Neuronal stem cell (in vitro differentiated cells): ENCODE measurements at regions not wholly inside any gene's neighbourhood (a gene's known extent, or its start where the extent isn't known, plus 50 kb on each side); places are given as distances from the start of the nearest gene placed in this dataset.

ENCODE experiments used
- DNase-seq: peaks from one replicate; pipeline ENCODE4 v3.0.0-alpha.2; 2013; ENCODE audit warnings: low spot score
- H2AFZ ChIP-seq: one replicate; pipeline ENCODE4 v1.6.1; 2013; ENCODE audit warnings: mild to moderate bottlenecking, low read length, inconsistent platforms
- H2AK5ac ChIP-seq: 2 replicates; pipeline ENCODE4 v1.6.1; 2013; ENCODE audit warnings: low read depth, mild to moderate bottlenecking, inconsistent platforms, low read length, moderate library complexity, mixed read lengths
- H2BK120ac ChIP-seq: 2 replicates; pipeline ENCODE4 v1.6.1; 2013; ENCODE audit warnings: low read depth, mild to moderate bottlenecking, inconsistent platforms, low read length, moderate library complexity, mixed read lengths
- H2BK12ac ChIP-seq: one replicate; pipeline ENCODE4 v1.6.1; 2013; ENCODE audit warnings: low read length, inconsistent platforms
- H2BK15ac ChIP-seq: 2 replicates; pipeline ENCODE4 v1.6.1; 2013; ENCODE audit warnings: mild to moderate bottlenecking, low read length, inconsistent platforms, mixed read lengths
- H2BK5ac ChIP-seq: one replicate; pipeline ENCODE4 v1.6.1; 2013; ENCODE audit warnings: inconsistent platforms, mild to moderate bottlenecking, low read length, moderate library complexity
- H3K14ac ChIP-seq: one replicate; pipeline ENCODE4 v1.6.1; 2013; ENCODE audit warnings: low read length, inconsistent platforms
- H3K18ac ChIP-seq: 2 replicates; pipeline ENCODE4 v1.6.1; 2013; ENCODE audit warnings: low read length, inconsistent platforms
- H3K23ac ChIP-seq: 2 replicates; pipeline ENCODE4 v1.6.1; 2013; ENCODE audit warnings: low read depth, mild to moderate bottlenecking, mixed read lengths, low read length, inconsistent platforms; ENCODE audit not compliant: poor library complexity
- H3K27ac ChIP-seq: replicated peaks from 3 replicates; pipeline ENCODE4 v1.5.1; 2013; ENCODE audit warnings: low read length, inconsistent platforms
- H3K27me3 ChIP-seq, 3 experiments: 2 replicates each; pipeline ENCODE4 v1.6.1; 2013; ENCODE audit warnings: low read length in 3 of 3, mild to moderate bottlenecking in 2 of 3, inconsistent platforms in 1 of 3, low read depth in 1 of 3, mixed read lengths in 1 of 3, moderate library complexity in 1 of 3; ENCODE audit not compliant: control insufficient read depth in 3 of 3, insufficient read depth in 3 of 3
- H3K36me3 ChIP-seq, 2 donors: replicated peaks in 1 of 2; 2 replicates each; pipeline ENCODE4 v1.6.1; 2013; ENCODE audit warnings: low read length in 2 of 2; ENCODE audit not compliant: control insufficient read depth in 2 of 2, insufficient read depth in 2 of 2
- H3K4ac ChIP-seq: 2 replicates; pipeline ENCODE4 v1.6.1; 2013; ENCODE audit warnings: inconsistent platforms, mild to moderate bottlenecking, low read length, moderate library complexity
- H3K4me1 ChIP-seq, 2 donors: 1 replicate in 1 of 2; 2 replicates in 1 of 2; pipeline ENCODE4 v1.6.1; 2013; ENCODE audit warnings: low read length in 2 of 2, low read depth in 1 of 2; ENCODE audit not compliant: control insufficient read depth in 2 of 2, insufficient read depth in 1 of 2
- H3K4me2 ChIP-seq: one replicate; pipeline ENCODE4 v1.6.1; 2013; ENCODE audit warnings: mild to moderate bottlenecking, low read length, inconsistent platforms; ENCODE audit not compliant: insufficient read depth, poor library complexity, severe bottlenecking
- H3K4me3 ChIP-seq, 2 donors: 2 replicates each; pipeline ENCODE4 v1.5.1; 2013; ENCODE audit warnings: low read length in 2 of 2, mild to moderate bottlenecking in 2 of 2, inconsistent platforms in 1 of 2, moderate library complexity in 1 of 2
- H3K79me1 ChIP-seq: one replicate; pipeline ENCODE4 v1.6.1; 2013; ENCODE audit warnings: low read depth, mild to moderate bottlenecking, inconsistent platforms, low read length, moderate library complexity
- H3K9ac ChIP-seq: one replicate; pipeline ENCODE4 v1.6.1; 2013; ENCODE audit warnings: mild to moderate bottlenecking, low read depth, low read length, inconsistent platforms; ENCODE audit not compliant: poor library complexity
- H3K9me3 ChIP-seq, 2 donors: replicated peaks in 1 of 2; 2 replicates each; pipeline versions ENCODE3 to v1.6.1; 2013; ENCODE audit warnings: low read length in 2 of 2, mild to moderate bottlenecking in 2 of 2, inconsistent platforms in 1 of 2, low read depth in 1 of 2, mixed read lengths in 1 of 2, moderate library complexity in 1 of 2; ENCODE audit not compliant: control insufficient read depth in 2 of 2, insufficient read depth in 1 of 2
- H4K8ac ChIP-seq: one replicate; pipeline ENCODE4 v1.6.1; 2013; ENCODE audit warnings: low read depth, mild to moderate bottlenecking, inconsistent platforms, low read length, moderate library complexity
- H4K91ac ChIP-seq: one replicate; pipeline ENCODE4 v1.6.1; 2013; ENCODE audit warnings: low read length, low read depth, mild to moderate bottlenecking, inconsistent platforms; ENCODE audit not compliant: poor library complexity
- WGBS, 2 donors: extraction: QIAGEN DNeasy Blood & Tissue Kit; methylation state at CpG; one replicate each; pipeline ENCODE4 v1.1.7; 2013; ENCODE audit warnings: missing lambda C conversion rate in 2 of 2, mixed read lengths in 1 of 2; ENCODE audit not compliant: insufficient read length in 2 of 2, insufficient replicate concordance in 1 of 2; ENCODE audit errors: extremely low coverage in 2 of 2; 5-methylcytosine and 5-hydroxymethylcytosine counted together

DNA sequence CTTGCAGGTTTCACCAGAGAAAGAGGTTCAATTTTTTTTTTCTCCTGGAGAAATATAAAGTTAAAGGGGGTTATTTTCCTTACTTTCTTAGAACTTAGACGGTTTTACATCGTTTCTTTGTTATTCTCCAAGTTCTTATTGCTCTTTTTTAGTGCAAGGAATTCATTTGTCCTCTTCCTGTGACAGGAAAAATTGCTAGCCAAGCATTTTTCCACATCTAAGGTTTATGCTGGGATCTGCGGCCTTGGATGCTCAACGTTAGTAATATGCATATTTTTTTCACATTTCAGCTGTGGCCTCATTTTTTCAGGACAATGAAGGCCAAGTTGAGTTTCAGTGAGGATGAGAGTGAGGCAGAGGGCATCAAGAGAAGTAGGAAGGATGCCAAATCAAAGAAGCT, 948.9 kb downstream of the PCDH19 start:
- H2BK5ac ChIP-seq: no peak overlapping the region
- no peak overlapping the region for H2BK120ac ChIP-seq
- no peak overlapping the region for H3K9ac ChIP-seq
- no peak overlapping the region for H3K4me2 ChIP-seq
- no peaks in the 10 kb centered on the region for H3K4me1 ChIP-seq
- H3K4me3 ChIP-seq: no peak overlapping the region
- no peaks in the 10 kb centered on the region for H3K9me3 ChIP-seq
- H3K79me1 ChIP-seq: no peaks in the 10 kb centered on the region
- H2BK15ac ChIP-seq: no peak overlapping the region
- H4K91ac ChIP-seq: no peak overlapping the region
- H3K36me3 ChIP-seq: no peaks in the 10 kb centered on the region
- H4K8ac ChIP-seq: no peak overlapping the region
- H3K4ac ChIP-seq: no peak overlapping the region
- no peak overlapping the region for H3K14ac ChIP-seq
- H2BK12ac ChIP-seq: no peak overlapping the region
- no peak overlapping the region for H3K23ac ChIP-seq
- WGBS, 2 donors: no CpG with 5 or more reads among the region's 4 CpGs
- no peak for DNase-seq
- no peak overlapping the region for H3K18ac ChIP-seq
- H3K27me3 ChIP-seq: no peaks in the 10 kb centered on the region
- no peak overlapping the region for H2AK5ac ChIP-seq
- no peak overlapping the region for H2AFZ ChIP-seq
- no peak overlapping the region for H3K27ac ChIP-seq

DNA sequence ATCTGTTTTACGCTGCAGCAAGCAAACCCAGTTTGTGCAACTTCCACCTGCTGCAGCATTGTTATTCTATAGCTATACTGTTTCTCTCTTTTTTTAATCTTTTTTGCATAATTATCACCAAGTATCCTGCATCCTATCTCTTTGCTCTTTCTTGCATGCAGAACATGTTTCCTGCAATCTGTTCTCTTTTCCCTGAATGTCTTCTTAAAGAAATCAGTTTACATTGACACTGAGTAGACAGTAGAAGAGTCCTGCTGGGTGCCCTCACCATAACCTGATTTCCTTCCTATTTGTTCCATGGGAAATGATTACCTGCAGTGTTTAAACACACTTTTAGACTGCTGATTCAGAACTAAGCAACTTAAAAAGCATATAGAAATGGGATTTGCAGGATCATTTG, 964.7 kb downstream of the PCDH19 start:
- no peak overlapping the region for H3K4ac ChIP-seq
- no peak overlapping the region for H2AFZ ChIP-seq
- no peak overlapping the region for H3K4me3 ChIP-seq

DNA sequence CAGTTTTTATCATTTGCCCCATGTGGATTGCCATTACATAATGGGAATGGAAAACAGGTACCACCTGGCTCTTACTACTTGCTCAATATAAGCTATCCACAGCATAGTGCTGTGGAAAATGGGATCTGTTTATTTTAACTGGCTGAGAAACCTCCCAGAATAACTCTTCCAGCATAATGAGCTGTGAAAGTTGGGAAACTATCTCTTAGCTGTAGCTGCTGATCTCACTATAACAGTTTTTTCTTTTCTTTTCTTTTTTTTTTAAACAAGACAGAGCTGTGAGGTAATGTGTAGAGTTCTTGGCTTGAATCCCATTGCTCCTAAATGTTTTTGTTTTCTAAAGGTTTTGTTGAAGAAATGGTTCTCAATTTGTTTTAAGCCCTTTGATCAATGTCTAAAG, 988.3 kb downstream of the PCDH19 start:
- H3K14ac ChIP-seq: no peak overlapping the region
- no peak overlapping the region for H2AK5ac ChIP-seq
- H3K23ac ChIP-seq: no peak overlapping the region
- H3K9ac ChIP-seq: no peak overlapping the region
- no peak overlapping the region for H3K4me2 ChIP-seq
- H3K79me1 ChIP-seq: no peaks in the 10 kb centered on the region
- H3K4ac ChIP-seq: no peak overlapping the region
- H3K18ac ChIP-seq: no peak overlapping the region
- no peak for DNase-seq
- no peaks in the 10 kb centered on the region for H3K27me3 ChIP-seq
- H2BK5ac ChIP-seq: no peak overlapping the region
- H3K4me1 ChIP-seq: no peaks in the 10 kb centered on the region
- H2BK15ac ChIP-seq: no peak overlapping the region
- H2BK120ac ChIP-seq: no peak overlapping the region
- H3K9me3 ChIP-seq: no peaks in the 10 kb centered on the region
- H2AFZ ChIP-seq: no peak overlapping the region
- no peak overlapping the region for H4K8ac ChIP-seq
- H3K36me3 ChIP-seq: no peaks in the 10 kb centered on the region
- no peak overlapping the region for H3K27ac ChIP-seq
- H4K91ac ChIP-seq: no peak overlapping the region
- no peak overlapping the region for H2BK12ac ChIP-seq
- H3K4me3 ChIP-seq: no peak overlapping the region

More for the DNA sequence above, 964.7 kb downstream of the PCDH19 start:
- no peak overlapping the region for H3K23ac ChIP-seq
- H4K91ac ChIP-seq: no peak overlapping the region
- no peak overlapping the region for H3K18ac ChIP-seq
- H3K36me3 ChIP-seq: no peaks in the 10 kb centered on the region
- H3K27ac ChIP-seq: no peak overlapping the region
- no peak overlapping the region for H4K8ac ChIP-seq
- no peak overlapping the region for H2BK12ac ChIP-seq
- no peak overlapping the region for H2AK5ac ChIP-seq
- H3K79me1 ChIP-seq: no peaks in the 10 kb centered on the region
- H2BK5ac ChIP-seq: no peak overlapping the region
- no peaks in the 10 kb centered on the region for H3K4me1 ChIP-seq
- H3K9ac ChIP-seq: no peak overlapping the region
- H3K27me3 ChIP-seq: no peaks in the 10 kb centered on the region
- DNase-seq: no peak
- no peak overlapping the region for H2BK120ac ChIP-seq
- no peaks in the 10 kb centered on the region for H3K9me3 ChIP-seq
- H3K4me2 ChIP-seq: no peak overlapping the region
- H3K14ac ChIP-seq: no peak overlapping the region
- H2BK15ac ChIP-seq: no peak overlapping the region
- WGBS, 2 donors: no CpG with 5 or more reads among the region's 1 CpG

DNA sequence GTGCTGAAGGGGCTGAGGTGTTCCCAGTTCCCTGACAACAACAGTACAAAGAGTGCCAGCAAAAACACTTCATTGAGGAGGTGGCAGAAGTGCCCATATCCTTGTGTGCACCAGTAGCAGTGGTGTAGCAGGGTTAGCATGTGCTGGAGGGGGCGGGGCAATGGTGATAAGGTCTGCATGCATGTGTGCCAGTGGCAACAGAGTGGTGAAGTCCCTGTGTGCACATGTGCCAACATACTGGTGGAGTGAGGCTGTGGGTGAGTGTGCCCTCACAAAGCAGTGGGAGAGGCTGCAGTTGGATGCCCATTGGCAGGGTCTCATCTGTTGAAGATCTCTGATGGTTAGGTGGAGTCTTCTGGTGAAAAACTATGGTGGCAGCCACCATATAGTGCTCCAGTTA, 994.6 kb downstream of the PCDH19 start:
- no peak overlapping the region for H3K18ac ChIP-seq
- H3K27me3 ChIP-seq: no peaks in the 10 kb centered on the region
- no peaks in the 10 kb centered on the region for H3K4me1 ChIP-seq
- H3K23ac ChIP-seq: no peak overlapping the region
- H3K14ac ChIP-seq: no peak overlapping the region
- H3K4ac ChIP-seq: no peak overlapping the region
- no CpG with 5 or more reads among the region's 1 CpG for WGBS, 2 donors
- no peak overlapping the region for H3K4me3 ChIP-seq
- H3K4me2 ChIP-seq: no peak overlapping the region
- peaks cover 2% of the 10 kb centered on the region for H3K79me1 ChIP-seq
- no peak overlapping the region for H4K91ac ChIP-seq
- H2BK120ac ChIP-seq: no peak overlapping the region
- H2AFZ ChIP-seq: no peak overlapping the region
- H4K8ac ChIP-seq: no peak overlapping the region
- H3K9ac ChIP-seq: no peak overlapping the region
- H3K27ac ChIP-seq: no peak overlapping the region
- no peak overlapping the region for H2BK15ac ChIP-seq
- H2BK12ac ChIP-seq: no peak overlapping the region
- no peak overlapping the region for H2BK5ac ChIP-seq
- no peak for DNase-seq
- H3K36me3 ChIP-seq: no peaks in the 10 kb centered on the region
- H3K9me3 ChIP-seq: no peaks in the 10 kb centered on the region
- no peak overlapping the region for H2AK5ac ChIP-seq
